GM21447 (cell line): ENCODE measurements at regions not wholly inside any gene's neighbourhood (a gene's known extent, or its start where the extent isn't known, plus 50 kb on each side); places are given as distances from the start of the nearest gene placed in this dataset.

Source experiments
- ATAC-seq: cut with Tn5 transposase; IDR thresholded peaks from one replicate; pipeline ENCODE4 v1.9.1; 2021; ENCODE audit not compliant: unreplicated experiment

GRCh38 chr6:145034664-145035063 lies 700.7 kb downstream of the EPM2A start:
- no peak for ATAC-seq

GRCh38 chr6:145036236-145036635 lies 699.1 kb downstream of the EPM2A start:
- ATAC-seq, result no peak

- no peak for ATAC-seq
Measured at GRCh38 chr6:145036848-145037567, 698.3 kb downstream of the EPM2A start.

- no peak for ATAC-seq
Measured at GRCh38 chr6:145042559-145042958, 692.8 kb downstream of the EPM2A start.

- ATAC-seq, result no peak
Measured at GRCh38 chr6:145043926-145044500, 691.3 kb downstream of the EPM2A start.

GRCh38 chr6:145044641-145045246 lies 690.6 kb downstream of the EPM2A start:
- no peak for ATAC-seq

- ATAC-seq, result no peak
Measured at GRCh38 chr6:145045582-145045981, 689.7 kb downstream of the EPM2A start.

- no peak for ATAC-seq
Measured at GRCh38 chr6:145047891-145048290, 687.4 kb downstream of the EPM2A start.

GRCh38 chr6:145051661-145052060 lies 683.7 kb downstream of the EPM2A start:
- ATAC-seq, result no peak

- no peak for ATAC-seq
Measured at GRCh38 chr6:145055567-145055966, 679.8 kb downstream of the EPM2A start.

- no peak for ATAC-seq
Measured at GRCh38 chr6:145060714-145061113, 674.6 kb downstream of the EPM2A start.

GRCh38 chr6:145063091-145063490 lies 672.2 kb downstream of the EPM2A start:
- ATAC-seq, result no peak

GRCh38 chr6:145067430-145067829 lies 667.9 kb downstream of the EPM2A start:
- no peak for ATAC-seq

- ATAC-seq, result no peak
Measured at GRCh38 chr6:145068577-145068976, 666.7 kb downstream of the EPM2A start.

- no peak for ATAC-seq
Measured at GRCh38 chr6:145069966-145070365, 665.4 kb downstream of the EPM2A start.

- ATAC-seq, result no peak
Measured at GRCh38 chr6:145070791-145071190, 664.5 kb downstream of the EPM2A start.

GRCh38 chr6:145071836-145072235 lies 663.5 kb downstream of the EPM2A start:
- ATAC-seq, result no peak

GRCh38 chr6:145073811-145074210 lies 661.5 kb downstream of the EPM2A start:
- ATAC-seq, result no peak

GRCh38 chr6:145074805-145075204 lies 660.5 kb downstream of the EPM2A start:
- ATAC-seq, result no peak

- ATAC-seq, result no peak
Measured at GRCh38 chr6:145075425-145075824, 659.9 kb downstream of the EPM2A start.

GRCh38 chr6:145076115-145076841 lies 659.0 kb downstream of the EPM2A start:
- ATAC-seq, result no peak

GRCh38 chr6:145077382-145077781 lies 657.9 kb downstream of the EPM2A start:
- no peak for ATAC-seq
